Left hindlimb (tissue), 1 donor: ENCODE measurements at regions not wholly inside any gene's neighbourhood (a gene's known extent, or its start where the extent isn't known, plus 50 kb on each side); places are given as distances from the start of the nearest gene placed in this dataset.
A peak's percentile ranks its signal among the peaks of the same experiment; 100 is the strongest.
"Not testable (repeated sequence)": the region's sequence is repeated elsewhere in the genome, so short reads cannot be mapped to it uniquely, and the experiment has no call there.

Source experiments
- DNase-seq: peaks from one replicate; pipeline ENCODE4 v3.0.0-alpha.2; 2018

- no peak for DNase-seq
Observed at GRCh38 chr12:116687888-116688287, 50.0 kb downstream of the SPRING1 start.

- no peak for DNase-seq
Observed at GRCh38 chr12:116684891-116685290, 53.0 kb downstream of the SPRING1 start.

- DNase-seq: no peak
Observed at GRCh38 chr12:116677202-116677661, 60.6 kb downstream of the SPRING1 start.

- no peak for DNase-seq
Observed at GRCh38 chr12:116675339-116676107, 62.3 kb downstream of the SPRING1 start.

GRCh38 chr12:116674643-116675183, 63.2 kb downstream of the SPRING1 start:
- DNase-seq: no peak

- DNase-seq: no peak
Observed at GRCh38 chr12:116673681-116674111, 64.2 kb downstream of the SPRING1 start.

GRCh38 chr12:116672842-116673516, 64.9 kb downstream of the SPRING1 start:
- no peak for DNase-seq

GRCh38 chr12:116672010-116672409, 65.9 kb downstream of the SPRING1 start:
- no peak for DNase-seq

GRCh38 chr12:116670859-116671258, 67.0 kb downstream of the SPRING1 start:
- no peak for DNase-seq

GRCh38 chr12:116667752-116668151, 70.1 kb downstream of the SPRING1 start:
- no peak for DNase-seq

GRCh38 chr12:116666829-116667228, 71.0 kb downstream of the SPRING1 start:
- not testable (repeated sequence) for DNase-seq

- DNase-seq: no peak
Observed at GRCh38 chr12:116666305-116666673, 71.6 kb downstream of the SPRING1 start.

- DNase-seq: no peak
Observed at GRCh38 chr12:116665666-116666304, 72.1 kb downstream of the SPRING1 start.

GRCh38 chr12:116664085-116664484, 73.8 kb downstream of the SPRING1 start:
- no peak for DNase-seq

- DNase-seq: peak; percentile 62
Observed at GRCh38 chr12:116662612-116663144, 75.2 kb downstream of the SPRING1 start.

GRCh38 chr12:116661341-116661740, 76.5 kb downstream of the SPRING1 start:
- DNase-seq: no peak

- not testable (repeated sequence) for DNase-seq
Observed at GRCh38 chr12:116660740-116661139, 77.1 kb downstream of the SPRING1 start.

- DNase-seq: no peak
Observed at GRCh38 chr12:116659771-116660481, 77.9 kb downstream of the SPRING1 start.

GRCh38 chr12:116657921-116658495, 79.9 kb downstream of the SPRING1 start:
- DNase-seq: no peak

GRCh38 chr12:116656306-116656705, 81.6 kb downstream of the SPRING1 start:
- peak; percentile 44 for DNase-seq

GRCh38 chr12:116654226-116654743, 83.6 kb downstream of the SPRING1 start:
- DNase-seq: no peak

- DNase-seq: no peak
Observed at GRCh38 chr12:116651089-116651488, 86.8 kb downstream of the SPRING1 start.
